ENCODE measurements at regions not wholly inside any gene's neighbourhood (a gene's known extent, or its start where the extent isn't known, plus 50 kb on each side); places are given as distances from the start of the nearest gene placed in this dataset.

- TF ChIP-seq ZNF157 (tag by site-specific recombination; IDR thresholded peaks at IDR 0.05) (no peak), PRDM6 (tag by site-specific recombination; IDR thresholded peaks at IDR 0.05) (no peak), ZNF677 (tag by site-specific recombination; IDR thresholded peaks at IDR 0.05) (no peak), ZNF169 (tag by site-specific recombination; IDR thresholded peaks at IDR 0.05) (no peak), SCRT2 (tag by site-specific recombination; IDR thresholded peaks at IDR 0.05) (no peak), ZNF184 (tag by site-specific recombination; IDR thresholded peaks at IDR 0.05) (no peak), ZNF140 (tag by site-specific recombination; IDR thresholded peaks at IDR 0.05) (no peak), YY1 (tag by site-specific recombination; IDR thresholded peaks at IDR 0.05) (no peak), ZNF248 (tag by site-specific recombination; IDR thresholded peaks at IDR 0.05) (no peak), ZNF785 (tag by site-specific recombination; IDR thresholded peaks at IDR 0.05) (no peak)
Observed at GRCh38 chr5:68367287-68367686, 151.7 kb downstream of the PIK3R1 start (continued).

GRCh38 chr5:68367717-68368116, 152.2 kb downstream of the PIK3R1 start:
- TF ChIP-seq ZNF23 (tag by site-specific recombination; IDR thresholded peaks at IDR 0.05; ENCODE audit: borderline replicate concordance) (no peak), PRDM1 (tag by site-specific recombination; IDR thresholded peaks at IDR 0.05) (no peak), GLIS1 (tag by site-specific recombination; IDR thresholded peaks at IDR 0.05) (no peak), ZNF394 (tag by site-specific recombination; IDR thresholded peaks at IDR 0.05; ENCODE audit: borderline replicate concordance) (no peak), ZNF621 (tag by site-specific recombination; IDR thresholded peaks at IDR 0.05) (no peak), ZBTB6 (tag by site-specific recombination; IDR thresholded peaks at IDR 0.05) (no peak), ZNF692 (tag by site-specific recombination; IDR thresholded peaks at IDR 0.05) (no peak)
- Histone ChIP-seq H3K27ac (ENCODE audit: extremely low read depth, low read depth, low read length) (no peak overlapping the region), H3K4me1 (ENCODE audit: control insufficient read depth, insufficient read depth, low read length) (peaks cover 3% of the 10 kb centered on the region; the same call in 1 of the 2 replicates), H3K9me3 (ENCODE audit: control insufficient read depth, insufficient read depth, low read depth, low read length) (no peaks in the 10 kb centered on the region), H3K36me3 (ENCODE audit: control insufficient read depth in 2 of 2, insufficient read depth in 1 of 2, low read length in 2 of 2) (no peaks in the 10 kb centered on the region), H3K4me3 (ENCODE audit: low read depth, low read length) (no peak overlapping the region)
- POLR2A ChIA-PET, result no interaction called here
- CTCF ChIA-PET, result interaction anchor here (0.7 kb wide), 1 partner anchor 679 kb away, joined by 3 read pairs; no protein-coding TSS in a partner anchor

GRCh38 chr5:68368311-68369022, 152.9 kb downstream of the PIK3R1 start:
- ChIA-PET CTCF (no interaction called here), POLR2A (no interaction called here)
- H3K36me3 ChIP-seq (ENCODE audit: control insufficient read depth in 2 of 2, insufficient read depth in 1 of 2, low read length in 2 of 2), result no peaks in the 10 kb centered on the region
- no peak overlapping the region for H3K27ac ChIP-seq (ENCODE audit: extremely low read depth, low read depth, low read length)
- H3K4me1 ChIP-seq (ENCODE audit: control insufficient read depth, insufficient read depth, low read length), result peaks cover 3% of the 10 kb centered on the region; the same call in 1 of the 2 replicates
- no peaks in the 10 kb centered on the region for H3K9me3 ChIP-seq (ENCODE audit: control insufficient read depth, insufficient read depth, low read depth, low read length)
- H3K4me3 ChIP-seq (ENCODE audit: low read depth, low read length), result no peak overlapping the region
- TF ChIP-seq ZNF404 (tag by site-specific recombination; IDR thresholded peaks at IDR 0.05) (no peak), ZNF548 (tag by site-specific recombination; IDR thresholded peaks at IDR 0.05) (no peak), ZNF26 (tag by site-specific recombination; IDR thresholded peaks at IDR 0.05) (peak; percentile 60; the same call in 1 of the 2 replicates), ZNF133 (tag by site-specific recombination; IDR thresholded peaks at IDR 0.05) (peak; percentile 64), PRDM10 (tag by site-specific recombination; IDR thresholded peaks at IDR 0.05) (0 out of 2 replicates have a peak, but pooled peaks have one; percentile 10)
